ENCODE measurements at regions not wholly inside any gene's neighbourhood (a gene's known extent, or its start where the extent isn't known, plus 50 kb on each side); places are given as distances from the start of the nearest gene placed in this dataset.

- no peak overlapping the region for H3K4me3 ChIP-seq
- no peak overlapping the region for H3K27ac ChIP-seq
- H3K9me3 ChIP-seq: no peaks in the 10 kb centered on the region
- no peaks in the 10 kb centered on the region for H3K4me1 ChIP-seq
- intact Hi-C loops (cut with DNase I; ENCODE audit: low total_unique reads): no loop called here
- no peaks in the 10 kb centered on the region for H3K27me3 ChIP-seq
- 69 to 75% methylated on average over 5 of the region's 5 CpGs for WGBS, 2 donors
- DNase-seq: no peak
- H3K36me3 ChIP-seq (ENCODE audit: low read depth, missing control alignments): no peaks in the 10 kb centered on the region
- TF ChIP-seq CTCF (IDR thresholded peaks at IDR 0.05): no peak
- TF ChIP-seq POLR2A (IDR thresholded peaks at IDR 0.05): no peak
These were observed 310.0 kb upstream of the SNX7 start for GRCh38 chr1:98351561-98351960.

GRCh38 chr1:98345417-98345816 lies 316.1 kb upstream of the SNX7 start:
- no peak for TF ChIP-seq CTCF (IDR thresholded peaks at IDR 0.05)
- intact Hi-C loops (cut with DNase I; ENCODE audit: low total_unique reads): no loop called here
- 51 to 55% methylated on average over 2 of the region's 2 CpGs for WGBS, 2 donors

DNA sequence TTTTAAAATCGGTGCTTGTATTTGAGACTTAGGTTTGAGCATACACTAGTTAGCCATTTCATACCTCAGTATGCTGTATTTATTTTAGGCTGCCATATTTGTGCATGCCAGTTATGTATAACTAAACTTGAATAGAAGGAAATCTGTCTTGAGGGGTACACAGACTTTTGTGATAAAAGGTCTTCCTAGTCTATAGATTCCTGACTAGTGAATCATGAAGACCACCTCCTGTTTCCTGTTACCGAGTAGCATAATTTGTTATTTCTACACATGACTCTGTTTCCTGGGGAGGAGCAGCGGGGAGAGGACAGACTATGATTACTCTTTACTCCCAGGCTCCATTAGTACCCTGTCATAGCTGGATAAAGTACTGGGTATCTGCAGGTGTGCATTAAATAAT lies 316.8 kb upstream of the SNX7 start:
- no peaks in the 10 kb centered on the region for H3K9me3 ChIP-seq
- H3K27me3 ChIP-seq: no peaks in the 10 kb centered on the region
- DNase-seq: no peak
- no peak overlapping the region for H3K4me3 ChIP-seq
- H3K4me1 ChIP-seq: no peaks in the 10 kb centered on the region
- no peaks in the 10 kb centered on the region for H3K36me3 ChIP-seq (ENCODE audit: low read depth, missing control alignments)
- WGBS, 2 donors: 62% methylated on average over 3 of the region's 3 CpGs
- no peak overlapping the region for H3K27ac ChIP-seq
- TF ChIP-seq CTCF (IDR thresholded peaks at IDR 0.05) (no peak), POLR2A (IDR thresholded peaks at IDR 0.05) (no peak)
- intact Hi-C loops (cut with DNase I; ENCODE audit: low total_unique reads): no loop called here

More at GRCh38 chr1:98345417-98345816, 316.1 kb upstream of the SNX7 start:
- Histone ChIP-seq H3K27ac (no peak overlapping the region), H3K4me3 (no peak overlapping the region), H3K27me3 (no peaks in the 10 kb centered on the region), H3K36me3 (ENCODE audit: low read depth, missing control alignments) (no peaks in the 10 kb centered on the region), H3K4me1 (no peaks in the 10 kb centered on the region), H3K9me3 (no peaks in the 10 kb centered on the region)
- DNase-seq: no peak

- TF ChIP-seq CTCF (IDR thresholded peaks at IDR 0.05): no peak
- TF ChIP-seq POLR2A (IDR thresholded peaks at IDR 0.05): no peak
- no peaks in the 10 kb centered on the region for H3K9me3 ChIP-seq
- no peaks in the 10 kb centered on the region for H3K27me3 ChIP-seq
- no peak for DNase-seq
- H3K4me3 ChIP-seq: no peak overlapping the region
- H3K27ac ChIP-seq: no peak overlapping the region
- WGBS, 2 donors: 62 to 94% methylated on average over 1 of the region's 1 CpG
- intact Hi-C loops (cut with DNase I; ENCODE audit: low total_unique reads): no loop called here
- H3K4me1 ChIP-seq: no peaks in the 10 kb centered on the region
- H3K36me3 ChIP-seq (ENCODE audit: low read depth, missing control alignments): no peaks in the 10 kb centered on the region
These were observed 319.0 kb upstream of the SNX7 start for GRCh38 chr1:98342566-98342965.

- intact Hi-C loops (cut with DNase I; ENCODE audit: low total_unique reads): no loop called here
- DNase-seq: no peak
- no peak overlapping the region for H3K4me3 ChIP-seq
- TF ChIP-seq CTCF (IDR thresholded peaks at IDR 0.05) (no peak), POLR2A (IDR thresholded peaks at IDR 0.05) (no peak)
- H3K36me3 ChIP-seq (ENCODE audit: low read depth, missing control alignments): no peaks in the 10 kb centered on the region
- no peaks in the 10 kb centered on the region for H3K4me1 ChIP-seq
- no peaks in the 10 kb centered on the region for H3K27me3 ChIP-seq
- no peak overlapping the region for H3K27ac ChIP-seq
- 87 to 89% methylated on average over 4 of the region's 4 CpGs for WGBS, 2 donors
- no peaks in the 10 kb centered on the region for H3K9me3 ChIP-seq
These were observed 321.0 kb upstream of the SNX7 start for GRCh38 chr1:98340511-98340910.
